B cell (primary cell): ENCODE measurements at regions not wholly inside any gene's neighbourhood (a gene's known extent, or its start where the extent isn't known, plus 50 kb on each side); places are given as distances from the start of the nearest gene placed in this dataset.

Source experiments
- ATAC-seq: fragments of 200-7000 bp; cut with Tn5 transposase; one replicate; pipeline ENCODE4 v1.10.0; 2021; ENCODE audit warnings: low read depth, mild to moderate bottlenecking, moderate number of reproducible peaks, moderate library complexity
- CTCF ChIA-PET: fragments of 350-600 bp; sonication (Branson Sonifier 250); formaldehyde crosslinking; loops from one replicate; lab custom pipeline; 2021; ENCODE audit warnings: antibody characterized with exemption, inconsistent platforms; lab: Charles Lee
- POLR2A ChIA-PET: fragments of 350-600 bp; sonication (Branson Sonifier 250); formaldehyde crosslinking; loops from one replicate; lab custom pipeline; 2021; ENCODE audit warnings: antibody characterized with exemption; lab: Charles Lee
- DNase-seq: peaks from one replicate; pipeline ENCODE4 v3.0.0; 2013
- H2AFZ ChIP-seq: 2 replicates; pipeline ENCODE4 v1.6.1; 2012; ENCODE audit warnings: mild to moderate bottlenecking, low read depth, low read length; ENCODE audit not compliant: insufficient read depth, poor library complexity, severe bottlenecking
- H3K27ac ChIP-seq, 2 donors: 1 replicate in 1 of 2; 2 replicates in 1 of 2; pipeline ENCODE4 v1.5.1; 2012 to 2013; ENCODE audit warnings: low read length in 2 of 2, mild to moderate bottlenecking in 2 of 2, moderate library complexity in 1 of 2
- H3K27me3 ChIP-seq, 4 experiments: fragments of 200-600 bp in 1 of 4; sonication (generic) in 1 of 4; replicated peaks in 1 of 4; 1 replicate in 2 of 4; 2 replicates in 2 of 4; pipeline versions ENCODE4 v1.6.1 to v1.7.0; 2013 to 2016; ENCODE audit warnings: low read length in 3 of 4, mild to moderate bottlenecking in 2 of 4, mixed read lengths in 1 of 4, moderate library complexity in 1 of 4; ENCODE audit not compliant: insufficient read depth in 4 of 4, control insufficient read depth in 3 of 4; ENCODE audit errors: control extremely low read depth in 1 of 4
- H3K36me3 ChIP-seq, 2 experiments: replicated peaks in 1 of 2; 1 replicate in 1 of 2; 2 replicates in 1 of 2; pipeline versions ENCODE4 v1.6.1 to v1.7.1; 2013; ENCODE audit warnings: low read length in 1 of 2; ENCODE audit not compliant: insufficient read depth in 2 of 2, control insufficient read depth in 1 of 2; ENCODE audit errors: control extremely low read depth in 1 of 2, extremely low read depth in 1 of 2
- H3K4me1 ChIP-seq, 2 donors: fragments of 200-600 bp in 1 of 2; sonication (generic) in 1 of 2; 1 replicate in 1 of 2; 2 replicates in 1 of 2; pipeline versions ENCODE4 v1.5.1 to v1.6.1; 2013 to 2017; ENCODE audit warnings: low read length in 2 of 2; ENCODE audit not compliant: control insufficient read depth in 2 of 2, insufficient read depth in 2 of 2
- H3K4me2 ChIP-seq: replicated peaks from 2 replicates; pipeline ENCODE3; 2012; ENCODE audit warnings: mild to moderate bottlenecking, low read depth, low read length; ENCODE audit not compliant: poor library complexity, severe bottlenecking
- H3K4me3 ChIP-seq, 5 experiments: fragments of 200-600 bp in 1 of 5; sonication (generic) in 1 of 5; 1 replicate in 3 of 5; 2 replicates in 2 of 5; pipeline versions ENCODE4 v1.5.1 to v1.7.0; 2011 to 2016; ENCODE audit warnings: low read length in 4 of 5, mild to moderate bottlenecking in 4 of 5, low read depth in 2 of 5, control low read depth in 1 of 5, moderate library complexity in 1 of 5; ENCODE audit not compliant: insufficient read depth in 1 of 5; ENCODE audit errors: control extremely low read depth in 1 of 5, extremely low read depth in 1 of 5
- H3K79me2 ChIP-seq: fragments of 200-600 bp; sonication (generic); one replicate; pipeline ENCODE4 v1.6.0; 2016; ENCODE audit warnings: low read length; ENCODE audit not compliant: control insufficient read depth, insufficient read depth
- H3K9ac ChIP-seq: fragments of 200-600 bp; sonication (generic); 2 replicates; pipeline ENCODE4 v1.6.1; 2017; ENCODE audit warnings: mild to moderate bottlenecking, low read length, moderate library complexity
- H3K9me3 ChIP-seq, 3 donors: one replicate each; pipeline versions ENCODE4 v1.6.1 to v1.7.1; 2013; ENCODE audit warnings: low read length in 2 of 3; ENCODE audit not compliant: control insufficient read depth in 2 of 3, insufficient read depth in 1 of 3; ENCODE audit errors: control extremely low read depth in 1 of 3
- H4K20me1 ChIP-seq: 2 replicates; pipeline ENCODE4 v1.6.0; 2012; ENCODE audit warnings: mild to moderate bottlenecking, low read length; ENCODE audit not compliant: insufficient read depth, control insufficient read depth, poor library complexity, severe bottlenecking
- H3K27ac Mint-ChIP-seq: one replicate; pipeline ENCODE4 v1.8.0; 2021; ENCODE audit warnings: mixed read lengths
- H3K27me3 Mint-ChIP-seq: one replicate; pipeline ENCODE4 v1.8.0; 2021; ENCODE audit warnings: mixed read lengths
- H3K4me1 Mint-ChIP-seq: one replicate; pipeline ENCODE4 v1.8.0; 2021; ENCODE audit warnings: mixed read lengths
- H3K4me3 Mint-ChIP-seq: one replicate; pipeline ENCODE4 v1.8.0; 2021; ENCODE audit warnings: mixed read lengths
- H3K9me3 Mint-ChIP-seq: one replicate; pipeline ENCODE4 v1.8.0; 2022; ENCODE audit warnings: mixed read lengths; ENCODE audit not compliant: insufficient read depth
- CTCF ChIP-seq: fragments of 200-600 bp; IDR thresholded peaks from one replicate; pipeline ENCODE4 v1.8.0; 2022; ENCODE audit warnings: antibody characterized with exemption, mild to moderate bottlenecking
- EZH2 ChIP-seq: IDR thresholded peaks from 2 replicates; pipeline ENCODE4 v1.6.1; 2012; ENCODE audit warnings: borderline replicate concordance, low read depth, mild to moderate bottlenecking, moderate library complexity, low read length; ENCODE audit not compliant: insufficient read depth, poor library complexity, severe bottlenecking
- WGBS: methylation state at CpG from one replicate; pipeline ENCODE4 v1.1.5; 2013; ENCODE audit warnings: missing lambda C conversion rate; ENCODE audit not compliant: insufficient coverage; 5-methylcytosine and 5-hydroxymethylcytosine counted together
- intact Hi-C: fragments of 100-400 bp; cut with micrococcal nuclease; formaldehyde crosslinking; loops from one replicate; pipeline ENCODE4 v1.10.0; 2022

GRCh38 chr9:84397151-84397728, 56.7 kb upstream of the SLC28A3 start:
- Histone ChIP-seq H3K27ac (no peak overlapping the region), H3K4me3 (no peak overlapping the region), H3K9ac (no peak overlapping the region), H2AFZ (peak overlapping the region; percentile 8), H3K79me2 (no peaks in the 10 kb centered on the region), H3K9me3 (no peaks in the 10 kb centered on the region), H3K4me2 (no peak overlapping the region), H4K20me1 (no peaks in the 10 kb centered on the region), H3K4me1 (peaks cover 0 to 2% of the 10 kb centered on the region in 2 donors), H3K27me3 (peaks cover 0 to 3% (median 0%) of the 10 kb centered on the region in 4 experiments), H3K36me3 (no peaks in the 10 kb centered on the region)
- H3K27me3 Mint-ChIP-seq, result peaks cover 3% of the 10 kb centered on the region
- TF ChIP-seq CTCF (peak; percentile 97), EZH2 (no peak)
- POLR2A ChIA-PET, result no interaction called here
- DNase-seq (peak; percentile 71), ATAC-seq (peak; percentile 64)
- H3K4me3 Mint-ChIP-seq, result no peak overlapping the region
- H3K27ac Mint-ChIP-seq, result no peak overlapping the region
- CTCF ChIA-PET, result interaction anchor here (0.8 to 10.7 kb wide), 17 partner anchors 9 to 1393 kb away, joined by 3 to 135 read pairs (median 4); no protein-coding TSS in a partner anchor
- intact Hi-C loops, result loop anchor here (1.0 kb wide), 1 partner anchor 1213 kb away; no protein-coding TSS in a partner anchor
- WGBS, result 63% methylated on average over 8 of the region's 13 CpGs
- no peaks in the 10 kb centered on the region for H3K4me1 Mint-ChIP-seq
- no peaks in the 10 kb centered on the region for H3K9me3 Mint-ChIP-seq

- no peak for DNase-seq
- H2AFZ ChIP-seq, result no peak overlapping the region
- no peak for ATAC-seq
- Mint-ChIP-seq H3K27me3 (no peaks in the 10 kb centered on the region), H3K9me3 (no peaks in the 10 kb centered on the region), H3K4me3 (no peak overlapping the region), H3K4me1 (no peaks in the 10 kb centered on the region), H3K27ac (no peak overlapping the region)
- H3K4me3 ChIP-seq, result no peak overlapping the region
- TF ChIP-seq CTCF (no peak), EZH2 (no peak)
- no peaks in the 10 kb centered on the region for H4K20me1 ChIP-seq
- ChIA-PET POLR2A (no interaction called here), CTCF (interaction anchor here (1.0 to 10.7 kb wide), 8 partner anchors 8 to 1393 kb away, joined by 3 to 135 read pairs (median 6); no protein-coding TSS in a partner anchor)
- no peaks in the 10 kb centered on the region for H3K36me3 ChIP-seq
- no peak overlapping the region for H3K4me2 ChIP-seq
- intact Hi-C loops, result loop anchor here (1.0 kb wide), 1 partner anchor 1212 kb away; no protein-coding TSS in a partner anchor
- H3K9me3 ChIP-seq, result no peaks in the 10 kb centered on the region
- no peaks in the 10 kb centered on the region for H3K79me2 ChIP-seq
- H3K9ac ChIP-seq, result no peak overlapping the region
- peaks cover 0 to 2% of the 10 kb centered on the region in 2 donors for H3K4me1 ChIP-seq
- H3K27me3 ChIP-seq, result peaks cover 0 to 3% (median 0%) of the 10 kb centered on the region in 4 experiments
- 48% methylated on average over 5 of the region's 8 CpGs for WGBS
- no peak overlapping the region for H3K27ac ChIP-seq
These were observed 57.3 kb upstream of the SLC28A3 start for GRCh38 chr9:84397822-84398221.
